MM.1S (cell line): ENCODE measurements at regions not wholly inside any gene's neighbourhood (a gene's known extent, or its start where the extent isn't known, plus 50 kb on each side); places are given as distances from the start of the nearest gene placed in this dataset.

Experiments
- EZH2 ChIP-seq: fragments of 300-600 bp; sonication (generic); optimal IDR thresholded peaks from 2 replicates; pipeline ENCODE3; 2017; ENCODE audit warnings: low read depth, mild to moderate bottlenecking, antibody characterized with exemption, low read length, mixed read lengths
- TF ChIP-seq, protein P1 (sequence below): fragments of 300-600 bp; sonication (generic); IDR thresholded peaks from 2 replicates; pipeline ENCODE4 v1.5.1; 2016; ENCODE audit warnings: antibody characterized with exemption, low read length, mixed read lengths

GRCh38 chr12:16112130-16112529, 165.4 kb downstream of the SLC15A5 start:
- TF ChIP-seq, protein P1, sequence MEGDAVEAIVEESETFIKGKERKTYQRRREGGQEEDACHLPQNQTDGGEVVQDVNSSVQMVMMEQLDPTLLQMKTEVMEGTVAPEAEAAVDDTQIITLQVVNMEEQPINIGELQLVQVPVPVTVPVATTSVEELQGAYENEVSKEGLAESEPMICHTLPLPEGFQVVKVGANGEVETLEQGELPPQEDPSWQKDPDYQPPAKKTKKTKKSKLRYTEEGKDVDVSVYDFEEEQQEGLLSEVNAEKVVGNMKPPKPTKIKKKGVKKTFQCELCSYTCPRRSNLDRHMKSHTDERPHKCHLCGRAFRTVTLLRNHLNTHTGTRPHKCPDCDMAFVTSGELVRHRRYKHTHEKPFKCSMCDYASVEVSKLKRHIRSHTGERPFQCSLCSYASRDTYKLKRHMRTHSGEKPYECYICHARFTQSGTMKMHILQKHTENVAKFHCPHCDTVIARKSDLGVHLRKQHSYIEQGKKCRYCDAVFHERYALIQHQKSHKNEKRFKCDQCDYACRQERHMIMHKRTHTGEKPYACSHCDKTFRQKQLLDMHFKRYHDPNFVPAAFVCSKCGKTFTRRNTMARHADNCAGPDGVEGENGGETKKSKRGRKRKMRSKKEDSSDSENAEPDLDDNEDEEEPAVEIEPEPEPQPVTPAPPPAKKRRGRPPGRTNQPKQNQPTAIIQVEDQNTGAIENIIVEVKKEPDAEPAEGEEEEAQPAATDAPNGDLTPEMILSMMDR = no peak
- no peak for TF ChIP-seq EZH2
